Astrocyte (in vitro differentiated cells and primary cell): ENCODE measurements at regions not wholly inside any gene's neighbourhood (a gene's known extent, or its start where the extent isn't known, plus 50 kb on each side); places are given as distances from the start of the nearest gene placed in this dataset.

Source experiments
- DNase-seq: peaks from one replicate; pipeline ENCODE4 v3.0.0-alpha.2; 2010; ENCODE audit warnings: low read depth
- FAIRE-seq: peaks from 2 replicates; lab custom pipeline; 2011; peaks lifted over from hg19 to GRCh38; lab: Jason Lieb, UNC
- H2AFZ ChIP-seq: 2 replicates; pipeline ENCODE4 v1.6.0; 2012; ENCODE audit warnings: low read depth, low read length, inconsistent platforms
- H3K27ac ChIP-seq: 2 replicates; pipeline ENCODE4 v1.5.1; 2011; ENCODE audit warnings: low read depth, low read length, inconsistent platforms
- H3K27me3 ChIP-seq: 2 replicates; pipeline ENCODE4 v1.6.0; 2011; ENCODE audit warnings: low read length, inconsistent platforms; ENCODE audit not compliant: insufficient read depth
- H3K36me3 ChIP-seq: 2 replicates; pipeline ENCODE4 v1.5.1; 2011; ENCODE audit warnings: low read length, inconsistent platforms; ENCODE audit not compliant: insufficient read depth
- H3K4me1 ChIP-seq: 2 replicates; pipeline ENCODE4 v1.5.1; 2011; ENCODE audit warnings: low read length, inconsistent platforms; ENCODE audit not compliant: insufficient read depth
- H3K4me2 ChIP-seq: 2 replicates; pipeline ENCODE4 v1.6.0; 2012; ENCODE audit warnings: low read length, inconsistent platforms
- H3K4me3 ChIP-seq: 2 replicates; pipeline ENCODE4 v1.5.1; 2011; ENCODE audit warnings: low read depth, mild to moderate bottlenecking, low read length, inconsistent platforms; ENCODE audit not compliant: insufficient read depth
- H3K79me2 ChIP-seq: 2 replicates; pipeline ENCODE4 v1.6.0; 2012; ENCODE audit warnings: mild to moderate bottlenecking, low read length, inconsistent platforms; ENCODE audit not compliant: insufficient read depth
- H3K9ac ChIP-seq: 2 replicates; pipeline ENCODE4 v1.6.0; 2012; ENCODE audit warnings: mild to moderate bottlenecking, low read length, inconsistent platforms
- H3K9me3 ChIP-seq: 2 replicates; pipeline ENCODE4 v1.5.1; 2012; ENCODE audit warnings: low read depth, mild to moderate bottlenecking, low read length, inconsistent platforms; ENCODE audit not compliant: insufficient read depth
- H4K20me1 ChIP-seq: 2 replicates; pipeline ENCODE4 v1.6.0; 2012; ENCODE audit warnings: low read length, inconsistent platforms; ENCODE audit not compliant: insufficient read depth
- H3K27ac Mint-ChIP-seq: one replicate; pipeline ENCODE4 v1.8.0; 2021; ENCODE audit warnings: mild to moderate bottlenecking, mixed read lengths; ENCODE audit not compliant: unreplicated experiment
- H3K27me3 Mint-ChIP-seq: one replicate; pipeline ENCODE4 v1.8.0; 2021; ENCODE audit warnings: low read depth, mixed read lengths; ENCODE audit not compliant: unreplicated experiment
- H3K36me3 Mint-ChIP-seq: one replicate; pipeline ENCODE4 v1.8.0; 2021; ENCODE audit warnings: low read depth, mixed read lengths; ENCODE audit not compliant: unreplicated experiment
- H3K4me1 Mint-ChIP-seq: one replicate; pipeline ENCODE4 v1.8.0; 2021; ENCODE audit warnings: low read depth, mixed read lengths; ENCODE audit not compliant: unreplicated experiment
- H3K4me3 Mint-ChIP-seq: one replicate; pipeline ENCODE4 v1.8.0; 2021; ENCODE audit warnings: mild to moderate bottlenecking, moderate library complexity, mixed read lengths; ENCODE audit not compliant: unreplicated experiment
- H3K9me3 Mint-ChIP-seq: one replicate; pipeline ENCODE4 v1.8.0; 2021; ENCODE audit warnings: mild to moderate bottlenecking, mixed read lengths; ENCODE audit not compliant: unreplicated experiment
- CTCF ChIP-seq: IDR thresholded peaks from 2 replicates; pipeline ENCODE4 v1.5.1; 2011; ENCODE audit warnings: low read depth, mild to moderate bottlenecking, inconsistent platforms, low read length, moderate library complexity; ENCODE audit not compliant: insufficient read depth
- EZH2 ChIP-seq: IDR thresholded peaks from 2 replicates; pipeline ENCODE4 v1.6.1; 2012; ENCODE audit warnings: mild to moderate bottlenecking, low read length, inconsistent platforms; ENCODE audit not compliant: insufficient read depth

GRCh38 chr4:35986537-35986936 lies 257.8 kb downstream of the ARAP2 start:
- no peaks in the 10 kb centered on the region for H3K27me3 Mint-ChIP-seq
- H3K9me3 ChIP-seq: no peaks in the 10 kb centered on the region
- no peak overlapping the region for H3K9ac ChIP-seq
- H3K36me3 Mint-ChIP-seq: no peaks in the 10 kb centered on the region
- TF ChIP-seq EZH2 (no peak), CTCF (no peak)
- H3K27me3 ChIP-seq: no peaks in the 10 kb centered on the region
- no peak overlapping the region for H3K4me2 ChIP-seq
- no peak overlapping the region for H3K27ac ChIP-seq
- no peaks in the 10 kb centered on the region for H4K20me1 ChIP-seq
- H3K4me1 ChIP-seq: no peaks in the 10 kb centered on the region
- FAIRE-seq: no peak
- H2AFZ ChIP-seq: no peak overlapping the region
- peaks cover 5% of the 10 kb centered on the region for H3K9me3 Mint-ChIP-seq
- no peaks in the 10 kb centered on the region for H3K4me1 Mint-ChIP-seq
- no peak overlapping the region for H3K27ac Mint-ChIP-seq
- no peaks in the 10 kb centered on the region for H3K36me3 ChIP-seq
- no peaks in the 10 kb centered on the region for H3K79me2 ChIP-seq
- H3K4me3 Mint-ChIP-seq: no peak overlapping the region
- no peak overlapping the region for H3K4me3 ChIP-seq
- DNase-seq: no peak

GRCh38 chr4:35993606-35994005 lies 250.7 kb downstream of the ARAP2 start:
- no peak overlapping the region for H3K4me3 Mint-ChIP-seq
- Histone ChIP-seq H3K27ac (no peak overlapping the region), H4K20me1 (no peaks in the 10 kb centered on the region), H3K4me1 (no peaks in the 10 kb centered on the region), H3K4me2 (no peak overlapping the region), H3K36me3 (no peaks in the 10 kb centered on the region), H3K9ac (no peak overlapping the region), H3K4me3 (no peak overlapping the region), H2AFZ (no peak overlapping the region), H3K79me2 (no peaks in the 10 kb centered on the region), H3K27me3 (no peaks in the 10 kb centered on the region), H3K9me3 (no peaks in the 10 kb centered on the region)
- TF ChIP-seq EZH2: no peak
- TF ChIP-seq CTCF: no peak
- no peaks in the 10 kb centered on the region for H3K4me1 Mint-ChIP-seq
- H3K36me3 Mint-ChIP-seq: no peaks in the 10 kb centered on the region
- H3K9me3 Mint-ChIP-seq: peaks cover 2% of the 10 kb centered on the region
- FAIRE-seq (no peak), DNase-seq (no peak)
- no peaks in the 10 kb centered on the region for H3K27me3 Mint-ChIP-seq
- H3K27ac Mint-ChIP-seq: no peak overlapping the region

GRCh38 chr4:36000941-36001557 lies 243.3 kb downstream of the ARAP2 start:
- H3K9me3 Mint-ChIP-seq: peaks cover 7% of the 10 kb centered on the region
- no peak overlapping the region for H3K27ac Mint-ChIP-seq
- H3K36me3 Mint-ChIP-seq: no peaks in the 10 kb centered on the region
- Histone ChIP-seq H3K4me1 (no peaks in the 10 kb centered on the region), H3K4me3 (no peak overlapping the region), H4K20me1 (no peaks in the 10 kb centered on the region), H3K9me3 (no peaks in the 10 kb centered on the region), H2AFZ (no peak overlapping the region), H3K27me3 (no peaks in the 10 kb centered on the region), H3K79me2 (no peaks in the 10 kb centered on the region), H3K9ac (no peak overlapping the region), H3K27ac (no peak overlapping the region), H3K36me3 (no peaks in the 10 kb centered on the region), H3K4me2 (no peak overlapping the region)
- DNase-seq: no peak
- no peaks in the 10 kb centered on the region for H3K27me3 Mint-ChIP-seq
- no peaks in the 10 kb centered on the region for H3K4me1 Mint-ChIP-seq
- no peak for FAIRE-seq
- H3K4me3 Mint-ChIP-seq: no peak overlapping the region
- TF ChIP-seq EZH2 (no peak), CTCF (no peak)
